Left forelimb (tissue), 1 donor: ENCODE measurements at regions not wholly inside any gene's neighbourhood (a gene's known extent, or its start where the extent isn't known, plus 50 kb on each side); places are given as distances from the start of the nearest gene placed in this dataset.
"Not testable (repeated sequence)": the region's sequence is repeated elsewhere in the genome, so short reads cannot be mapped to it uniquely, and the experiment has no call there.

Source experiments
- DNase-seq: peaks from one replicate; pipeline ENCODE4 v3.0.0-alpha.2; 2018; ENCODE audit warnings: low spot score

DNA sequence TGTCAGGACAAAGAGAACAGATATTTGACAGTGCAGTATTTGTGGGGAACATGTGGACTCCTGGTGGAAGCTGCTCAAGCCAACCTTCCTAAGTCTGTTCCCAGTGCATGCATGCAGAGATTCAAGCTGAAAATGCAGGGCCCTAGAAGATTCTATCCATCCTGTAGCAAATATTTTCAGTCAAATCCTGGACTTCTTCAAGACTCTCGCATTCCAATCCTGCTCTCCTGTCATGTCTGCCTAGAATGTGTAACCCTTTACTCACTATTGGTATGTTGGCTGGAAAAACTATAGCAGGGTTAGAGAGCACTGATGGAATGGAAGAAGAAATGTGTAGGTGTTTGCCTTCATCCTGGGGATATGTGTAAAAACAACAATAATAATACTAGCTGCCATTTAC is 385.6 kb upstream of the PKN2 start:
- no peak for DNase-seq

DNA sequence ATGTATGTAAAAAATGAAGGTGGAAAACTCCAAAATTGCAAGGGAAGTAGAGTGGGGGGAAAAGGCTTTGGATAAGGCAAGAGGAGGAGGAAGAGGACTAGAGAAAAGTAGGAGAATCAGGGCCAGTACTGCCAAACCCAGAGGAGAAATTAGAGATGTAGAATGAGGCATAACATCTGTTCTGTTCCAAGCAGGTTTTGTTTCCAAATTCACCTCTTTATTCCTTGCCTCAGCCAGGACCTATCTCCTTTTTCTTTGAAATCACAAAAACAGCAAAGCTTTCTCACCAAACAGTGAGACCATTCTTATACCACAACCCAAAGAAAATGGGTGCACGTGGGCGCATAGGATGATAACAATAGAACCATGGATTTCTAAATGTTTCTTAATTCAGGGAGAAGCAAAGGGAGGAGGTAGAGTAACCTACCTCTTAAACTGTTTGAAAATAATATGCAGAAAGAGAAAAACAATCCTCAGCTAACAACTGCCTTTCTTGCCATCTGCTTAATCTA is 383.3 kb upstream of the PKN2 start:
- DNase-seq: no peak

DNA sequence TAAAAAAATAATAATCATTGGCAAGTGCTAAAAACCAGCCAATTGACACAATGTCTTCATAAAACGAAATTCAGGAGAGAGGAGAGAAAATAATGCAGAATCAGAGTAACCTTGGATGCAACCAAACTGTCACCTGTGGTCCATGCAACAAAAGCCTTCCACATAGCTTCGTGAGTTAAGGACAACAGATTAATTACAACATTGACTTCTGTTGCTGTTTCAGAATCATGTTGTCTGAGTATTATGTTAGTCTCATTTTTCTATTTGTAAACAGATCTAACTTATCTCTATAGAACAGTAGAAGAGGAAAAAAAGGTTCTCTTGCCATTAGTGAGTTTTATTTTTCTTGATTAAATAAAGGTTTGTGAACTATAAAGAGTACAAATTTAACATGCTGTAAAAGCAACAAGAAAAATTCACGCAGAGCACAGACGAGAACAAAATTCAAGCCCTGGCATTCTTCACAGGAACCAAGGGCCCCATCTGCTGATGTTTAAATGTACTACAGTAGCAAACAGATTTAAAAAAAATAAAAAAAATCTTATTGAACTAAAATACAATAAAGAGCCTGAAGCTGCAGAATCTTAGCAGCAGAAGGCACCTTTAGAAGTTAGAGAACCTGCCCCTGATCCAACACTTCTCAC is 381.1 kb upstream of the PKN2 start:
- DNase-seq: no peak

DNA sequence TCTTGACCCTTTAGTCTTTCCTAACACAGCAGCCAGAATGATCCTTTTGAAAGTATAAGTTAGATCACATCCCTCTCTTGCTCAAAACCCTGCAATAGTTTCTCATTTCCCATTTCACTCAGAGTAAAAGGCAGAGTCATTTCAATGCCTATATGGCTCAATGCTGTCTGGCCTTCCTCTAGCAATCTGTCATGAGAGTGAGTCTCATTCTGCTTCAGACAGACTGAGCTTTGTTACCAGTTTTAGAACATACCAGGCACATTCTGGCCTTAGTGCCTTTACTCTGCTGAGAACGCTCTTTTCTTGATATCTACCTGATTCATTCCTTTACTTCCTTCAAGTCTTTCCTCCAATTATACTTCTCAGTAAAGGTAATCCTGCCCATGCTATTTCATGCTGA is 372.8 kb upstream of the PKN2 start:
- DNase-seq: no peak

DNA sequence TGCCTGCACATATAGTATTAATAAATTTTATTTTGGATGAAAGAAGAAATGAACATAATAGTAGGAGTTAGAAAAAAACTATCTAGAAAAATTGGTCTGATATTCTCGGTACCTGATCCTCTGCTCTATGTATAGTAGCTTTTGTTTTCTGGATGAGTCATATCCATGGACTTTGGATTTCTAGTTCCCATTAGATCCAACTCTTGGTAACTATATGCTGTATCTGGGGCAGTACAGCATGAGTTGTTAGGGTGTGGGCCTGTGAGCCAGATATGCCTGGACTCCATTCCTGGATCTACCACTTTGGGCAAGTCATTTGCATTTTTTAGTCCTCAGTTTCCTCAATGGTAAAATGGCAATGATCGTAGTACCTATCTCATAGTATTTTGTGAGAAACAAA is 372.2 kb upstream of the PKN2 start:
- DNase-seq: no peak

DNA sequence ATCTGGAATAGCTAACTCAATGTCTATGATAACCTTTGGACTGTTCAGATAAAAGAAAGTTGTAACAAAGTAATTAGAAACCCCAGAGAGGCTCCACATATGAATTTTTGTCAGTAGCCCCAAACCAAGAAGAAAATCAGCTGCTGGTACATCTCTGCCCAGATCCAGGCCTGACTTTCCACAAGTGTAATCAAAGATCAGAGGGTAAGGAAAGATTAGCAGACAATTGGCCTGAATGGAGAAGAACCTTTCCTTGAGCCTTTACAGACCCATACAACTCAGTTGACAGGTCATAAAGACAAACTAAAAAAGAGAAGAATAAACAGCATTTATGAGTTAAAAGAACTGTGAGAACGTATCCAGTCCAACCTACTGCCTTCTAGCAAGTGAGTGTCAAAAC is 366.7 kb upstream of the PKN2 start:
- no peak for DNase-seq

DNA sequence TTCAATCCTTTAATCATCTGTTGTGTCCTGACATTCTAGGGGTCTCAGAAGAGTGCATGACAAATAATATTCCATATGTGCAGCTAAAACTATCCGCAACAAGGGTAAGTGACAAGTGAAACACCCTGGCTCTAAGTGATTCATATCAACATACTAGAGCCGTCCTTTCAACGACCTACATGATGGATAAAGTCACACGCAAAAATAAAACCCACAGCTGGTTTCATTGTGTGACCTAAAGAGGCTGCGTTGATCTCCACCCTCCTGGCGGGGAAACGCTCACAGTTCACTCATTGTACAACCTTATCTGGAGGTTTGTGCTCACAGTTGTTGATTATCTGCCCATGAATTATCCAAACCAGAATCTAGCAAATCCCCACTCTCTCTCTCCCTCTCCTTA is 365.3 kb upstream of the PKN2 start:
- DNase-seq: no peak

DNA sequence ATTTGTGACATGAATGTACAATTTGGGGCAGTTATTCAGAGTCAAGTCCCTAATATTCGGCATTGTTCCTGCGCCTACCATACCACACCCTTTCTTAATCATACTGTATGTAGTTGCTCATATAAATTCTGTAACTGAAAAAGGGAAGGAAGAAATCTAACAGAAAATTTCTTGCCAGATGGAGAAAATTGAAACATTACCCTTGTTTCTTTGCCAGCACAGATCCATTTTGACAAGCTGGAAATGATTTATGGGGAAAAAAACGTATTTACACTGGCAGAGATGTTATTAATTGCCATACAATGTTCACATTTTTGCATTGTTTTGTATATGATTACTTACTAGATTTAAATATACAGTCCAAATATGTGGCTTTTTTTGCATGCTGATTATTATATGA is 363.8 kb upstream of the PKN2 start:
- DNase-seq: no peak

DNA sequence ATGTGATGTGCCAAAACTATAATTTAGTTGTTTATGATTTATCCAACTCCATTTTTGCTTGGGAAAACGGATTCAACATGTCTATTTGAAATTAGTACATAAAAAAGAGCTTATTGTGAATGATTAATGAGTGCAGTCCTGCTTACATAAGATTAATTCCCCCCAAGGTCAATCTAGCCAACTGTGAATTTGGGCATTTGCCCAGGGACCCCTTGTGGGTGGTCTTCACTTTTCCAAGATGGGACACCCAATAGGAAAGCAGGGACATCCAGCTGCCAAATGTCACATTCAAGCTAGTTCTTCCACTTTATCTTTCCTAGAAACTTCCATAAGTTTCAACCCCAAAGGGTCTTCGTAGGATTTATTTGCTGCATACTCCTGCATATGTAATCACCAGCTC is 362.4 kb upstream of the PKN2 start:
- no peak for DNase-seq

DNA sequence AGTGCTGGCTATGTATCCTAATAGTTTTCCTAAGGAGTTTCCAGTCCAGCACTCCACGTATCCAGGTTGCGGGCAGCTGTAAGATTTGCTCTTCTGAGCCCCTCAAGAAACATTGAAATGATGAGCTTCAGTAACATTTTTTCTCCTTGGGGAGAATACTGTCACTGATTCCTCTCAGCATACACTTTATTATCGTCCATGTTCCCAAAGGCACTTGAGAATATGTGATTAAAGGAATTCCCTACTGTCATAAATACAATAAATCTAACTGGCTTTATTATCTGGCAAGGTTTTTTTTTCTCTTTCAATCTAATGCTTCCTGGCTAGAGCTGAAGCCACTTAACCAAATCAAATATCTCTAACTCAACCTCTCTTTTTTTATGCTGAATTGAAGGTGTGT is 359.2 kb upstream of the PKN2 start:
- DNase-seq: no peak

DNA sequence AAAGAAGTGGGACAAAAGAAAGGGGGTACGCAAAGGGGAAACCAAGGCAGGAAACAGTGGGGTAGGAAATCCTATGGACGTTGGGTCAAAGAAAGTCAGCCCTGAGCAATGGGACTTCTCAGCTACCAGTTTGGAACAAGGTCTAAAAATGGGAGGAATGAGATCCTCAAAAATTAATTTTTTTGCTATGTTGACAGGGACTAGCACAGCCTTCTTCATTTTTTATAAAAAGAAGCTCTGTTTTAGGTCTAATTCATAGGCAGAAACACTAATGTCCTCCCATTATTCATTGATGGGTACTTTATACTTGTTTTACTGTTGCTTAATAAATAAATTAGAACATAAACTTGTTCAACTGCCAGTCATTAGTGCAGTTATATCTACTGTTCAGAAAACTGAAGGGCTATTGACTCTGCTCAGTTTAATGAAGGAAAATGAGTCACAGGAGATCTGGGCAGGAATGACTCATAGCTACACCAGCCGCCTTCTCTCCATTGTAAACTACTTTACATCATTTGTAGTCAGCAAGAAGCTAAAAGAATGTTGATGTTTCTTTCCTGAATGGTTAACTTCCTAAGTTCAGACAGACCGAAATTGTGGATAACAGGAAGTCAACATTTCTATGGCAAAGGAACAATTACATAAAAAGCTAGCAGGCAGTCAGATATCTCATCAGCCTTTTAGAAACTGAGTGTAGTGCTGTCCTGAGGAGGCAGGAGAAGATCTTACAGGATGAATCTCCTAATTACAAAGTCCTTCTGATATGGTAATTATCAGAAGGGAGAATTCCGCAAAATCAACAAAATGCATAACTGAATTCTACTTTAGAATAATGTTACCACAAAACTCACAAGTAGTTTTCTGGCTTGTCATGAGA is 356.4 kb upstream of the PKN2 start:
- DNase-seq: no peak

DNA sequence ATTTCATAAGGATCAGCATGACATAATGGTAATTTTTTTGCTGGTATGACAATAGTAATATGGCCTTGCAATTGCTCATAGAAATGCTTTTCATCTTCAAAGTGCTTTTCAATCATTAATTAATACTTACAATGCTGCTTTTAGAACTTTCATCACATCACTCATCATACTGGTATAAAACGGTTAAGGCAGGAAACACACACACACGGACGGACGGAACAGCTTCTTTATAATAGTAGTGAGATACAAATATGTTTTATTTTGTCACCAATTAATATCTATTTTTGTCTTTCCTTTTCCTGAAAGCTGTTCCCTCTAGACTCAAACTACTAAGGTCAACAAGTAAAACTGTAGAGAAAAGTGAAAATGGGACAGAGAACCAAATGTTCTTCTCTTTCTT is 353.9 kb upstream of the PKN2 start:
- no peak for DNase-seq

DNA sequence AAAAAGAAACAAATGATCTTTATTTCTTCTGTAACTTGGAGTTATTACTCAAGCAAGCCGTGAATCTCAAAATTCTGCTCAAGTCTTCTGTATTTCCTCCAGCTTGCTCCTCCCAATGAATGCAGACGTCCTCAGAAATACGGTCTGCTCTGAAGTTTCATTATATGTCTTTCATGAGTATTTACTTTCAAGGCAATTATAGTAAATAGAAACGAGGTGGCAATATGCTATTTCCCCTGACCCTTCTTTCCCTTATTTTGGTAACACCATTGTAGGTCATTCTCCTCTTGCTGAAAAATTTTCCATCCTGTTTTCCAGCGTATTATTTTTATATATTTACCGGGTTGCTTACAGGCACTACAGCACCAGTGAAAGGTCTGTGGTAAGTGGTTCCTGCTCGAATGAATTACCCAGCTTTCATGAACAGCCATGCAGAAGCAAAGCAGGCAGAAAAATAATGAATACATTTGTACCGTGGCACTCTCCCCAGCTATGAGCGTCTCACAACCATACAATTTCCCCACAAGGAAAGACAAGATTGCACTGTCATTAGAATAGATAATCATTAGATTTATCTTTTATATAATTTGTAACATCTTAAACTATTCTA is 350.9 kb upstream of the PKN2 start:
- no peak for DNase-seq

DNA sequence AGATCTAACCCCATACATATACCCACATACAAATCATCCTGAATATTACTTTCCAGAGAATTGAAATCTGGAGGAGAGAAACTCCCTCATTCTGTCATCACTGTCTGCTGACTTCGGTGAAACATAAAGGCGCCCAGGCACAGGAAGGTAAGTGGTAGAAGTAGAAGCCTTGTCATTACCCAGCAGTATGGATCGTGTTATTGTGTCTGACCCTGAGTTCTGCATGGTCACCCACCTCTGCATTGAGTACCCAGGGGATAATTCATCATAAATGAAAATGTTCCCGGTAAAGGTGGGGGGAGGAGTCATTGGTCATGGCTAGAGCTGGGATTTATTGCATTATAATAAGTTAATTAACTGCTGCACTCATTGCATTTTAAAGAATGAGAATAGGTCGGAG is 342.6 kb upstream of the PKN2 start:
- DNase-seq: no peak

DNA sequence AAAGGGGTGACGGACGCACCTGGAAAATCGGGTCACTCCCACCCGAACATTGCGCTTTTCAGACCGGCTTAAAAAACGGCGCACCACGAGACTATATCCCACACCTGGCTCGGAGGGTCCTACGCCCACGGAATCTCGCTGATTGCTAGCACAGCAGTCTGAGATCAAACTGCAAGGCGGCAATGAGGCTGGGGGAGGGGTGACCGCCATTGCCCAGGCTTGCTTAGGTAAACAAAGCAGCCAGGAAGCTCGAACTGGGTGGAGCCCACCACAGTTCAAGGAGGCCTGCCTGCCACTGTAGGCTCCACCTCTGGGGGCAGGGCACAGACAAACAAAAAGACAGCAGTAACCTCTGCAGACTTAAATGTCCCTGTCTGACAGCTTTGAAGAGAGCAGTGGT is 342.0 kb upstream of the PKN2 start:
- not testable (repeated sequence) for DNase-seq

DNA sequence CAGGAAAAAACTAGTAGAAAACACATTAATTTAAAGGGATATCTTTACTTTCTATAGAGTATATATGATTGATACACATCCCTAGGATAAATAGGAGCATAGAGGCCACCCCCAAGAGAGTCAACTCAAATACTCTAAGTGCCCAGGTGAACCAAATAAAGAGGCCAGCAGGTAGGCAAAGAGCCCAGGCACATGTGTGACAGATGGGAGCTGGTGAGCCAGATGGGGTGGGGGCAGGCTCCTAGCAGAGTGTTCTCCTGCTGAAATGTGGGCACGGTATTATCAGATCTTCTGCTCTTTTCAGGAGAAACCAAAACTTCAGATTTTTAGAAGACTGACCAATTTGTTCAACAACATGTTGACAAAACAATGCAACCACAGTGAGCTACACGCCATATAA is 333.4 kb upstream of the PKN2 start:
- no peak for DNase-seq

DNA sequence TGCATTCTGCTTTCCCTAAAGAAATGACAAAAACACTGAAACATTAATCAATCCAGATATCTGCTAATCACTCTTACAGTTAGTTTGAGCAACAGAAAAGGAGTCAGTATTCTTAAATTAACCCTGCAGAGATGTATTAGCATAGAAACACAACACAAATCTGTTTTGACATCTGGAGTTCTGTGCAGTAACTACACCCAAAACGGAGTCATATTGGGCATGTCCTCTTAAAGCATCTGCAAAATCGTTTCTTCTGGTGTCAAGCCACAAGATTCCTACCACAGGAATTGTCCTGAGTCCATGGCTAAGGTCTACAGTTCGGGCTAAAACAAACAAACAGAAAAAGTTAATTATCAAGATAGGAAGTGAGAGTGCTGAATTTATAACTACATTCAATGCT is 332.1 kb upstream of the PKN2 start:
- no peak for DNase-seq

DNA sequence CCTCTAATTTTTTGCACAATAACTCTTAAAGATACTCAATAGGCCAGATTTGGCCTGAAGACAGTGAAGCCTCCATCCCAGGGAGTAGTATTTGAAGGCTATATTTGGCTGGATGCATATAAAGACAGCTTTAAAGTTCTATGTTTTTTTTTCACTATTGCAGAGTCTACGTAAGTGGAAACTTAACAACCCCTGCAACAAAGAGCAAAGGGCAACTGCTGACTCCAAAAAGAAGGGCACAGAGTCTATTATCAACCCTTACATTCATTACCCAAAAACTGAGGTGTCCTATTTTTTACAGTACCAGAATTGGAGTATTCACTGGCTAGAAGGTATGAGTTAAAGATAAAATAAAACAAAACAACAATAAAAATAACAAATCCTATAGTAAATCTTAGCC is 329.8 kb upstream of the PKN2 start:
- DNase-seq: no peak

DNA sequence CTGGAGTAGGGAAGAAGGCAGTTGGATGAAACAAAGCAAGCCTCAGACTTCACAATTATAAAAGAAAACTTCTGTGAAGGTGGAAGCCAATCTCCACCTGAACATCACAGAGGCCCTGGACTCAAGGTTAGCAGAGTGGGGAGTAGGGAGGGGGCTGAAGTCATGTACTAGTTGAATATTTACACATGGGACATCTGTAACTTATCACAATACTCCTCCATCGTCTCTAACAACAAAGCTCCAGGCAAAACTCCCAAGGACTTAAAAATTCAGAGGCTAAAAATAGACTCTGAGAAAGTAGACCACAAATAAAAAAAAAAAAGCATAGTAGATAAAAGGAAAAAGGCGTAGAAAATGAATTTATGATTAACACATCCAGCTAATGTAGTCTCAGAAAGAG is 326.3 kb upstream of the PKN2 start:
- DNase-seq: no peak

DNA sequence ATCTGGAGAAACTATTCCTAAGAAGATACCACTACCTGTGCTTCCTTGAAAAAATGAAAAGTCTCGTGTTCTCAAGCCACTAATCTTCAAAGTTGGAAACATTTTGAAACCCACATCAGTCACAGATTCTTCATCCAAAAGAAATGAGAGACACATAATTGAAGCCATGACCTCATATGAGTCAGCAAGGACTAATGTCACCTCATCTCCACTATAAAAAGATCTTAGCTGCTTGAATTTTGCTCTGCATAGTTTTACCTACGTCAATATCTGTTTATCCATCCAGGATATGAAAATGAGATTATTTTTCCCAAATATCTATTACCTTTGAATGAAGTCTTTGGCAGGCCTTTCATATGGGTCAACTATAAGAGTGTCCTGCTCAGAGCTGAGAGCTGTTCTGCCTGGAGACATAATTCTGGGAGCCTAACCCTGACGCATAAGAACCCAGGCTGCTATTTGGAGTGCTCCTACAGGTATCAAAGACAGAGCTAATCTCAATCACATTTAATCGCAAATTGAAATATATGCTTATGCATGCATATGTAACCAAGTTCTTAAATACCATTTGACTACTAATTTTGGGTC is 312.5 kb upstream of the PKN2 start:
- no peak for DNase-seq

DNA sequence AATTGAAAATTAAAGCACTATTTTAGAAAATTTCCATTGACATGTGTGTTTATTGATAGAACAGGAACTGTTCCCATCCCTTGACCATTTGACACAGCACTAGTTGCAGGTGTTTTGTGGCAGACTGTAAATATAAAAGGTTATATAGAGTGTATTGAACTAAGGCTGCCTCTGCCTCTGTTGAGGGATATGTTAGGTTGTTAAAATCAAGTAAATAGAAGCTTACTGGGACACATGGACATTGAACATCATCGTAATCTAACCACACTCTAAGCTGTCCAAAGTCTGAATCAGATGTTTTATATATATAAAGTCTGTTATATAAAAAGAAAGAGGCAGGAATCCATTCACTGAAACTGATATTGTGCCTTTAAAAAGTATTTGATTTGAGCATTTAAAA is 308.1 kb upstream of the PKN2 start:
- DNase-seq: no peak

DNA sequence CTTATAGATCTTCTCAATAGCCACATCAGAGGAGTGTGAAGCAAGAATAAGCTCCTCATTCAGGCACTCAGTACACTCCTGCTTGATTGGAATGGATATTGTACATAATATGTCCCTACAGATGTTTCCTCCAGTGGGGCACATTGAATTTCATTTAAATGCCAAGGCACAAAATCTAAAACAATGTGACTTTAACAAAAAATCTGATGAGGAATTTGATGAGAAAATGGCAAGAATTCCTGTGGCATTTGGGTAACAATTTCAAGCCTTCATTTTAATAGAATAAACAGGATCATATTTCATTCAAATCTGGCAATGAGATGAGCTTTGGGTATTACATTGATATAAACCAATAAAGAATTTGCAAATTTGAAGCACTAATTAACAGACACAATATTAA is 307.7 kb upstream of the PKN2 start:
- DNase-seq: no peak

DNA sequence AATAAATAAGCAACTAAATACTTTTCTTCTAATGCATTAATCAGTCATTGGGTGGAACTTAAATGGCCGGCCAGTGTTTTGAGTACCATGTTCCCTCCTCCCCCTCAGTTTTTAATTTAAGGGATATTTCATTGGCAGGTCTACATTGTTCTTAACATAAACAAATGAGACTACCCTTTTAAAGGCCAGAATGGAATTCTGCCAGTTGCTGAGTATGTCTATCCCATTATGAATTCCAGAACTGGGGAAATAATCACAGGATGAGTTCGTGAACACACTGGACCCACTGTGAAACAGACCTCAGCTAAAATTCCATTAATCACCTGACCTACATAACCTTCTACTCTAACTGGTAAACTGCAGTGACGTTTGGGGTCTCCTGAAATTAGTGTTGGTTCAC is 305.5 kb upstream of the PKN2 start:
- DNase-seq: no peak
